BLaER1 treated with 17β-estradiol and CSF1 and Interleukin-3, amounts not matched to agents 10 nM and 100 nM (cell line): ENCODE measurements at regions not wholly inside any gene's neighbourhood (a gene's known extent, or its start where the extent isn't known, plus 50 kb on each side); places are given as distances from the start of the nearest gene placed in this dataset.

ENCODE experiments used
- H3K27ac ChIP-seq, 11 experiments: shearing (Covaris generic); formaldehyde crosslinking; 2 replicates each; pipeline ENCODE4 v1.8.1; 2022
- H3K27me3 ChIP-seq, 11 experiments: shearing (Covaris generic); formaldehyde crosslinking; 2 replicates each; pipeline ENCODE4 v1.8.1; 2022
- H3K36me3 ChIP-seq, 11 experiments: shearing (Covaris generic); formaldehyde crosslinking; 2 replicates each; pipeline ENCODE4 v1.8.1; 2022
- H3K4me1 ChIP-seq, 10 experiments: shearing (Covaris generic); formaldehyde crosslinking; 2 replicates each; pipeline ENCODE4 v1.8.1; 2022
- H3K4me2 ChIP-seq, 11 experiments: shearing (Covaris generic); formaldehyde crosslinking; 2 replicates each; pipeline ENCODE4 v1.8.1; 2022
- H3K4me3 ChIP-seq, 10 experiments: shearing (Covaris generic); formaldehyde crosslinking; 2 replicates each; pipeline ENCODE4 v1.8.1; 2022
- H3K9ac ChIP-seq, 11 experiments: shearing (Covaris generic); formaldehyde crosslinking; 2 replicates each; pipeline ENCODE4 v1.8.1; 2022
- H3K9me3 ChIP-seq, 11 experiments: shearing (Covaris generic); formaldehyde crosslinking; replicated peaks in 1 of 11; 2 replicates each; pipeline ENCODE4 v1.8.1; 2022
- H4K20me1 ChIP-seq, 11 experiments: shearing (Covaris generic); formaldehyde crosslinking; 2 replicates each; pipeline ENCODE4 v1.8.1; 2022
- Cebpa-rat ChIP-seq, 11 experiments: shearing (Covaris generic); IDR thresholded peaks; 2 replicates each; pipeline ENCODE4 v1.8.1; 2022

GRCh38 chr7:119561751-119562150 lies 711.2 kb upstream of the KCND2 start:
- no peaks in the 10 kb centered on the region for H3K27me3 ChIP-seq
- H3K4me3 ChIP-seq: no peak overlapping the region
- H3K9me3 ChIP-seq: no peaks in the 10 kb centered on the region
- H3K9ac ChIP-seq: no peak overlapping the region
- H4K20me1 ChIP-seq: no peaks in the 10 kb centered on the region
- TF ChIP-seq Cebpa-rat (IDR thresholded peaks at IDR 0.05): no peak
- no peak overlapping the region for H3K27ac ChIP-seq
- no peak overlapping the region for H3K4me2 ChIP-seq
- no peaks in the 10 kb centered on the region for H3K36me3 ChIP-seq
- no peaks in the 10 kb centered on the region for H3K4me1 ChIP-seq

- H3K27ac ChIP-seq: no peak overlapping the region
- no peak for TF ChIP-seq Cebpa-rat (IDR thresholded peaks at IDR 0.05)
- no peak overlapping the region for H3K4me2 ChIP-seq
- no peak overlapping the region for H3K4me3 ChIP-seq
- no peaks in the 10 kb centered on the region for H3K4me1 ChIP-seq
- H3K27me3 ChIP-seq: no peaks in the 10 kb centered on the region
- H3K9me3 ChIP-seq: no peaks in the 10 kb centered on the region
- no peaks in the 10 kb centered on the region for H4K20me1 ChIP-seq
- H3K9ac ChIP-seq: no peak overlapping the region
- H3K36me3 ChIP-seq: no peaks in the 10 kb centered on the region
Observed at GRCh38 chr7:119562839-119563238, 710.1 kb upstream of the KCND2 start.

GRCh38 chr7:119571666-119572065 lies 701.3 kb upstream of the KCND2 start:
- H3K9ac ChIP-seq: no peak overlapping the region
- H3K36me3 ChIP-seq: no peaks in the 10 kb centered on the region
- no peaks in the 10 kb centered on the region for H4K20me1 ChIP-seq
- no peaks in the 10 kb centered on the region for H3K4me1 ChIP-seq
- H3K4me3 ChIP-seq: no peak overlapping the region
- H3K27me3 ChIP-seq: no peaks in the 10 kb centered on the region
- no peak overlapping the region for H3K27ac ChIP-seq
- H3K4me2 ChIP-seq: no peak overlapping the region
- H3K9me3 ChIP-seq: peaks cover 0 to 16% (median 13%) of the 10 kb centered on the region in 11 experiments; a peak in 13 of 22 replicates
- no peak for TF ChIP-seq Cebpa-rat (IDR thresholded peaks at IDR 0.05)

GRCh38 chr7:119572132-119572531 lies 700.8 kb upstream of the KCND2 start:
- H3K4me3 ChIP-seq: no peak overlapping the region
- no peaks in the 10 kb centered on the region for H4K20me1 ChIP-seq

GRCh38 chr7:119572541-119572940 lies 700.4 kb upstream of the KCND2 start:
- Histone ChIP-seq H4K20me1 (no peaks in the 10 kb centered on the region), H3K4me1 (no peaks in the 10 kb centered on the region), H3K4me3 (no peak overlapping the region), H3K27ac (no peak overlapping the region), H3K27me3 (no peaks in the 10 kb centered on the region), H3K4me2 (no peak overlapping the region), H3K9me3 (peaks cover 0 to 16% (median 13%) of the 10 kb centered on the region in 11 experiments; a peak in 13 of 22 replicates), H3K36me3 (no peaks in the 10 kb centered on the region), H3K9ac (no peak overlapping the region)
- TF ChIP-seq Cebpa-rat (IDR thresholded peaks at IDR 0.05): no peak

More at GRCh38 chr7:119572132-119572531, 700.8 kb upstream of the KCND2 start:
- H3K9ac ChIP-seq: no peak overlapping the region
- H3K9me3 ChIP-seq: peaks cover 0 to 16% (median 13%) of the 10 kb centered on the region in 11 experiments; a peak in 13 of 22 replicates
- no peaks in the 10 kb centered on the region for H3K27me3 ChIP-seq
- H3K36me3 ChIP-seq: no peaks in the 10 kb centered on the region
- H3K27ac ChIP-seq: no peak overlapping the region
- no peak overlapping the region for H3K4me2 ChIP-seq
- H3K4me1 ChIP-seq: no peaks in the 10 kb centered on the region
- no peak for TF ChIP-seq Cebpa-rat (IDR thresholded peaks at IDR 0.05)

GRCh38 chr7:119578116-119578515 lies 694.9 kb upstream of the KCND2 start:
- H3K27me3 ChIP-seq: no peaks in the 10 kb centered on the region
- H3K4me2 ChIP-seq: no peak overlapping the region
- no peak overlapping the region for H3K9ac ChIP-seq
- H4K20me1 ChIP-seq: no peaks in the 10 kb centered on the region
- no peak overlapping the region for H3K4me3 ChIP-seq
- H3K27ac ChIP-seq: no peak overlapping the region
- no peaks in the 10 kb centered on the region for H3K4me1 ChIP-seq
- H3K9me3 ChIP-seq: peaks cover 0 to 6% (median 3%) of the 10 kb centered on the region in 11 experiments; a peak in 11 of 22 replicates
- no peak for TF ChIP-seq Cebpa-rat (IDR thresholded peaks at IDR 0.05)
- no peaks in the 10 kb centered on the region for H3K36me3 ChIP-seq

- no peaks in the 10 kb centered on the region for H4K20me1 ChIP-seq
- no peak overlapping the region for H3K27ac ChIP-seq
- no peaks in the 10 kb centered on the region for H3K36me3 ChIP-seq
- H3K4me2 ChIP-seq: no peak overlapping the region
- H3K4me1 ChIP-seq: peaks cover 0 to 8% (median 3%) of the 10 kb centered on the region in 10 experiments; a peak in 4 of 20 replicates
- no peak for TF ChIP-seq Cebpa-rat (IDR thresholded peaks at IDR 0.05)
- no peak overlapping the region for H3K9ac ChIP-seq
- H3K4me3 ChIP-seq: no peak overlapping the region
- no peaks in the 10 kb centered on the region for H3K27me3 ChIP-seq
- H3K9me3 ChIP-seq: no peaks in the 10 kb centered on the region
Observed at GRCh38 chr7:119594956-119595355, 678.0 kb upstream of the KCND2 start.

- Histone ChIP-seq H3K27ac (no peak overlapping the region), H3K27me3 (no peaks in the 10 kb centered on the region), H3K4me3 (no peak overlapping the region), H3K9ac (no peak overlapping the region), H4K20me1 (no peaks in the 10 kb centered on the region), H3K4me2 (peak overlapping the region in 4 of 11 experiments; percentile 22 to 33 (median 30); a peak in 4 of 22 replicates), H3K9me3 (no peaks in the 10 kb centered on the region), H3K4me1 (peaks cover 0 to 8% (median 3%) of the 10 kb centered on the region in 10 experiments; a peak in 4 of 20 replicates), H3K36me3 (no peaks in the 10 kb centered on the region)
- no peak for TF ChIP-seq Cebpa-rat (IDR thresholded peaks at IDR 0.05)
Observed at GRCh38 chr7:119596651-119597050, 676.3 kb upstream of the KCND2 start.

GRCh38 chr7:119606297-119606696 lies 666.7 kb upstream of the KCND2 start:
- H4K20me1 ChIP-seq: no peaks in the 10 kb centered on the region
- TF ChIP-seq Cebpa-rat (IDR thresholded peaks at IDR 0.05): no peak
- no peaks in the 10 kb centered on the region for H3K4me1 ChIP-seq
- H3K9me3 ChIP-seq: peaks cover 0 to 9% (median 5%) of the 10 kb centered on the region in 11 experiments; a peak in 8 of 22 replicates
- H3K4me2 ChIP-seq: no peak overlapping the region
- H3K36me3 ChIP-seq: no peaks in the 10 kb centered on the region
- no peak overlapping the region for H3K9ac ChIP-seq
- H3K27me3 ChIP-seq: no peaks in the 10 kb centered on the region
- no peak overlapping the region for H3K4me3 ChIP-seq
- no peak overlapping the region for H3K27ac ChIP-seq

- no peaks in the 10 kb centered on the region for H3K36me3 ChIP-seq
- H3K9me3 ChIP-seq: no peaks in the 10 kb centered on the region
- no peaks in the 10 kb centered on the region for H4K20me1 ChIP-seq
- H3K4me2 ChIP-seq: no peak overlapping the region
- H3K27ac ChIP-seq: no peak overlapping the region
- TF ChIP-seq Cebpa-rat (IDR thresholded peaks at IDR 0.05): no peak
- H3K27me3 ChIP-seq: no peaks in the 10 kb centered on the region
- no peak overlapping the region for H3K4me3 ChIP-seq
- H3K4me1 ChIP-seq: no peaks in the 10 kb centered on the region
- H3K9ac ChIP-seq: no peak overlapping the region
Observed at GRCh38 chr7:119620769-119621168, 652.2 kb upstream of the KCND2 start.
